Skin epidermis (tissue), 12 donors: ENCODE measurements at regions not wholly inside any gene's neighbourhood (a gene's known extent, or its start where the extent isn't known, plus 50 kb on each side); places are given as distances from the start of the nearest gene placed in this dataset.

Source experiments
- H3K27ac ChIP-seq, 21 experiments: fragments of 200-600 bp; sonication (generic) in 11 of 21; one replicate each; pipeline ENCODE4 v1.5.0; 2020; ENCODE audit warnings: mild to moderate bottlenecking in 3 of 21, inconsistent platforms in 2 of 21, moderate library complexity in 2 of 21
- H3K4me3 ChIP-seq, 7 experiments: fragments of 200-600 bp; sonication (generic) in 2 of 7; one replicate each; pipeline ENCODE4 v1.5.0; 2020; ENCODE audit warnings: inconsistent platforms in 2 of 7, mild to moderate bottlenecking in 2 of 7, moderate library complexity in 1 of 7

DNA sequence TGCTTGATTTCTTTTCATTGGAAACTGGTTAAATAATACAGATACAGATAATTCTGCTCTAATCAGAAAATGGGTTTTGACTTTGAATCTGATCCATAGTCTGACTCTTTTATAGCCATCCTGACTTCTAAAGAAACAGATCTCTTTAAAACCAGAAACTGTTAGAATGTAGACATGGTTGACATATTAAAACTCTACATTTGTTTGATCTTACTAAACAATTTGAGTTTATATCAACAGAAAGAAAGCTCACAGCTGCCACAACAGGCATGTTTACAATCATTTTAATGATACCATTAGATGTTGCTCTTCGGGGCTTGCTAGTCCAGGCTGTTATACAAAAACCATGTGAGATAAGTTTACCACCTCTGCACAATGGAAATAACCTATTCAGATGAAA, 193.0 kb upstream of the SEMA3A start:
- H3K4me3 ChIP-seq, result no peak overlapping the region
- H3K27ac ChIP-seq, result no peak overlapping the region

DNA sequence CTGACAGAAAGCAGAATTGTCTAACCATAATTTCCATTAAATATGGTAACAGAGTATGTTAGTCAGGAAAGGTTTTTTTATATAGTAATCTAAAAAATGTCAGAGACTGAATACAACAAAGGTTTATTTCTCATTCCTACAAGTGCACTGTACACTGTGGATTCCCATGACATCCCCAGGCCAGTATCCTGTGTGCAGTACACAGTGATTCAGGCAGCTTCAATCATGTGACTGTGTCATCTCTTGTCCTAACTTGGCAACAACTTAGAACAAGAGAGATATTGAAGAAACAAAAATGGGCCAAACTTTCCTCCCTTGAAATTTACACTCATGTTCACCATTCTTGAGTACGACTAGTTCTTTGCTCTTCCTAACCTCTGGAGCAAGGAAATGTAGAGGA, 189.8 kb upstream of the SEMA3A start:
- no peak overlapping the region for H3K27ac ChIP-seq
- no peak overlapping the region for H3K4me3 ChIP-seq

GRCh38 chr7:84379446-84379845, 184.9 kb upstream of the SEMA3A start:
- no peak overlapping the region for H3K4me3 ChIP-seq

DNA sequence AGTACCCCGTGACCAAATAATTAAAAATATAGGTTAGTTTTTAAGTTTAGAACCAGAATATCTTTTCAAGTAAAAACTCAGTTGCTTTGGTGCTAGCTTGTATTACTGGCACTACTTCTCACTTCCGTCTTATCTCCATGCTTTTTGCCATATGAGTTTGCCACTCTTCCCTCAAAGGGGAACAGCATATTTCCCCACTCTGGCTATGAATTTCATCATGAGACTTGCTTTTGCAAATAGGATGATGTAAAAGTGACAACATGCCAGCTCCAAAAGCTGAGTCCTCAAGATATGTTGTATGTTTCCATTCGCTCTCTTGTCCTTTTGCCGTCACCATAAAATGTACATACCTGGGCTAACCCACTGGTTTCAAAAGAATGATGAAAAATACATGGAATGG, 178.1 kb upstream of the SEMA3A start:
- Histone ChIP-seq H3K4me3 (no peak overlapping the region), H3K27ac (no peak overlapping the region)

More at GRCh38 chr7:84379446-84379845, 184.9 kb upstream of the SEMA3A start:
- H3K27ac ChIP-seq, result no peak overlapping the region

DNA sequence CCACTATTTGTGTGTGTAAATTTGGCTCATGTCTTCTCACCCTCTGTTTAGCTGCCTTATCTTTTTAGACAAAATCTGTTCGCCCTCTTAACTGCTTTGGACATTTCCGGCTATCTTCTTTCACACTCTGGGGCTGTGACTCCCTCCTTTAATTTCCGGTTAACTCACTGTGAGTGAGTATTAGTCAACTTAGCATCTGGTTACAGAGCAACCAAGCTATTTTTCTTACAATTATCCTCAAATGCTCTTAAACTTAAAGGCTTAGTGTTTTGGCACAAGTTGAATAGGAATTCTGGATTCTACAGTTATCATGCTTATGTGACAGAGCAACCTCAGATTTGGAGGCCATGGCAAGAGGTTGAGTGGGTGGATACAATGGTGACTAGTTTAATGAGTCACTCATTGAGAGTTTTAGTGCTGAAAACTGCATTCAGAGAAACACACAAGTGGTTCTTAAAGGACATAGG, 177.6 kb upstream of the SEMA3A start:
- H3K27ac ChIP-seq, result no peak overlapping the region
- no peak overlapping the region for H3K4me3 ChIP-seq

- H3K27ac ChIP-seq, result no peak overlapping the region
Observed at GRCh38 chr7:84370114-84370513, 175.5 kb upstream of the SEMA3A start.

DNA sequence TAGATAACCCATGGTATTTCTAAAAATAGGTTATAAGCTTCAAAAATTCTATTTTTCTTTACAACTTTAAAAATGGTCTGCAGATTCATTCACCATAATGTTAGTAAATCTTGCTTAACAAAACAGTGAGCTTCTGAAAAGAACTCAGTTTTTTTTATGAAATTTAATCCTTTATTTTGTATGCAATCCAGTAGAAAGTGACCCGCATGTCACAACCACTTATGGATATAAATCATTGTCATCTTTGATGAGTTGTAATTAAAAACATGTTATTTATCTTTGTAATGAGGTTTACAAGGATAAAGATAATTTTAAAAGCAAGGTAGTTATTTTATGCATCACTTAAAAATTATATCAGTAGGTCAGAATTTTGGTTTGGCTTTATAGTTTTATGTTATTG, 173.5 kb upstream of the SEMA3A start:
- Histone ChIP-seq H3K4me3 (no peak overlapping the region), H3K27ac (no peak overlapping the region)

More at GRCh38 chr7:84370114-84370513, 175.5 kb upstream of the SEMA3A start:
- no peak overlapping the region for H3K4me3 ChIP-seq

DNA sequence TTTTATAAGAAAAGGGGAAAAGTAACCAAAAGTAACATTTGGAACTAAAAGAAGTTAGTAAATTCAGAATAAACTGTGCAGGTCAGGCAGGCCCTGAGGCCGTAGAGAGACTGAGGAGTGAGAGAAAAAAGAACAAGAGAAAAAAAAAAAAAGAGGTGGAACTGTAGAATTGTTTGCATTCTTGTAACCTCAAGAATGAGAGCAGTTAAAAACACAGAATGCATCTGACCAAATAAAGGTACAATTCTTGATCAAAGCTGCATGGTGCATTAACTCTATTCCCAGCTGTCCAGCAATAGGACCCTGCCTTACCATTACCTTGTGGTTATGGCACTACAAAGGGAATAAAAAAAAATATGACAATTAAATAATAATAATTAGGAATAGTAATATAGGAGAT, 170.1 kb upstream of the SEMA3A start:
- H3K27ac ChIP-seq, result no peak overlapping the region
- no peak overlapping the region for H3K4me3 ChIP-seq

DNA sequence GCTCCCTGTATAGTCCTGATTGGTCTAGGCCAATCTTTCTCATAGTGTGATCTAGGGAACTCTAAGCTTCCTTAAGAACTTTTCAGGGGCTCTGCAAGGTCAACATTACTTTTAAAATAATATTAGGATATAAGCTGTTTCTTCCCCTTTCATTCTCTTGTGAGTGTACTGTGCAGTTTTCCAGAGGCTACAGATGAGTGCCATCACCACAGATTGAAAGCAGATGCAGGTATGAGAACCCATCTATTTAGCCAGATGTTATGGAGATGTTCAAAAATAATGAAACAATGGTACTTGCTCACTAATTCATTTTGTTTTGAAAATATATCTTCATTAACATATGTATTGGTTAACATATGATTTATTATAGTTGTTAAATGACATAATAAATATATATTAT, 169.2 kb upstream of the SEMA3A start:
- Histone ChIP-seq H3K4me3 (no peak overlapping the region), H3K27ac (no peak overlapping the region)

- Histone ChIP-seq H3K4me3 (no peak overlapping the region), H3K27ac (no peak overlapping the region)
Observed at GRCh38 chr7:84362828-84363227, 168.2 kb upstream of the SEMA3A start.

DNA sequence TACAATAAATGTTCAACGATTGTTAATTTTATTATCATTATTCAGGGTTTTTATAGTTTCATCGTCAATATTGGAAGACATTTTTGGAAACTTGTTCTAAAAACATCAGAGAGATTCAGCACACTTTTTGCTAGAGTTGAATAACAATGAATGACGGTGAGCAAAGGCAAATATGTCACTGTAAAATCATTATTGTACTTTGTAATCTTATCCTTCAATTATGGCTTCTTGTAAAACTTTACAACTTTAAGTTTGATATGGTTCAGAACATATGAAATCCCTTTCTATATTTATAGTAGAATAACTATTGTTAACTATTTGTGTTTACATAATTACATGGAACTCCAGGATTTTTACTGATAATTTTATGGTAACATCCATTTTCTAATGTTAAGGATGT, 167.8 kb upstream of the SEMA3A start:
- no peak overlapping the region for H3K27ac ChIP-seq
- no peak overlapping the region for H3K4me3 ChIP-seq

DNA sequence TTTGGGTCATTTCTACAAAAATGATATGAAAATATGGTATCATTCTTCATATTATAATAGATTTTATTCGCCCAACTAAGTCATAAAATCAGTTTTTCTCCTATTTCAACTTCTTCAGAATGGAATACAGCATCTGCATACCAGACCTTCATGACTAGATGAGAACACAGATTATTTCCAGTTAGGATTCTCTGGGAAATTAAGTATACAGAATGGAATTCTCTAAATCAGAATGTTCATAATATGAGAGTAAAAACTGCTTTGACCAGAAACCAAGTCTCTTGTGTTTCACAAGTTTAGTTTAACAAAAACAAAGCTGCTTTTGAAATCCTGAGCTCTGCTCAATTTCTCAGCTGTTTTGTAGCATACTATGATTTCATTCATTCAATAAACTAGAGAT, 160.3 kb upstream of the SEMA3A start:
- H3K4me3 ChIP-seq, result no peak overlapping the region
- H3K27ac ChIP-seq, result no peak overlapping the region

DNA sequence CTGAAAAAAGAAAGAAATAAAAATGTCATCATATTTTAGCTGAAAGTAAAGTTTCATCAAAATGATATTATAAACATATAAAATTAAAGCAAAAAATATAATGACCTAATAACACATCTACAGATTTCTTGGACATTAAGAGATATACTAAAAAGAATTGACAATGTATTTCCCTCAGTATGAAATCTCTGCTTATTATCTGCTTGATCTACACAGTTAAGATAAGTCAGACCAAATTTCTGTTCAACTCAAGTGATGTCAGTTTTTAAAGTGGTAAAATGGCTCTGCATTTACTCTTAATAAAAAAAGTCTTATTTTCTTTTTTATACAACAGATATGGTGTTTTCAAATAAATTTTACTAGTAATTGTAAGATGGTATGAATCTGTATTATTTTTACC, 159.4 kb upstream of the SEMA3A start:
- no peak overlapping the region for H3K27ac ChIP-seq

DNA sequence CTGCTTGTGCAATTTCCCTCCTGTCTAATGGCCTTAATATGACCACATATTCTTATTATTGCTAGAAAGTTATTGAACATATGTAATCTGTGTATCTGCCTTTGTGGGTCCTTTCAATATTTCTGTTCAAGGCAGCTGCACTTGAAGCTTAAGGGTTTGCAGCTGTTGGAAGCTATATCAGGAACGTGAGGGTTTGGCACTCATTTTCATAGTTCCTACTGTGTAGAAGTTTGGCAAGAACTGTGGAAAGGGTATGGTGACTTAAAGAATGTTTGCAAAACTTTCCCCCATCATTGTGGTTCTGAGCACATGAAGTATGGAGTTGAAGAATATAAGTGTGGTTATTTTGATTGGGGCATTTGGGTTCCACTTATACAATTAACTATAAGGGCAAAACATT, 144.7 kb upstream of the SEMA3A start:
- H3K4me3 ChIP-seq, result no peak overlapping the region

More for the DNA sequence above, 159.4 kb upstream of the SEMA3A start:
- no peak overlapping the region for H3K4me3 ChIP-seq

DNA sequence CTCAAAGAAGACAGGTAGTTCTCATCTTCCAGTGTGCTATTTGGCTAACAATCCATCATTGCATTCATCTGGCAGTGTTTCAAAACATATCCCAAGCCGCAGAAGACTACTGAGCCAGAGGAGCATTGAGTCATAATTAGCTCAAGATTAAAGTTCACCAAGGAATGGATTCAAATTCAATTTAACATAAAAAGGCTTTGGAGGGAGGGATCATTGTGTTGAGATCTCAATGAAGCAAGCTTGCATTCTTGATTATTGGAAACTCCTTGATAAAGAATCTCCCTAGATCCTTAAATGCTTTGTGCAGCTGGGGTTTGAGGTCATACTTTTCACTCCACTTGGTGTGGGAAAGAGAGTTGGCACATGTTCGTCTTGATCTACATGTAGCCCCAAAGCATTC, 142.8 kb upstream of the SEMA3A start:
- Histone ChIP-seq H3K27ac (no peak overlapping the region), H3K4me3 (no peak overlapping the region)

More for the DNA sequence above, 144.7 kb upstream of the SEMA3A start:
- H3K27ac ChIP-seq, result no peak overlapping the region

DNA sequence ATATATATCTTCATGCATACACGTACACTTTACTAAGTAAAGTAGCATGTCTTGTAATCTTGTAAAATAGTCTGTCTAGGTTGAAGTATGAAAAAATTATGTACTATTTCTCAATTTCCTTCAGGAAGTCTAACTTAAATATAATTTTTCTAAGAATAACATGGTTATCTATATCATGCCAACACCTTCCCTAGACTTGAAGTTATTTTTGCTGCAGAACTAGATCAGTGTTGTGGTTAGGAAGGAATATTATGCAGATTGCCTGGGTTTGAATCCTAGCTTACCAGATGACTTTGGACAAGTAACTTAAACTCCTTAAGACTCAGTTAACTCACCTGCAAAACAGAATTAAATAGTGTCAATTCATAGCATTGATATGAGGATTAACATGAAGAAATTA, 142.2 kb upstream of the SEMA3A start:
- Histone ChIP-seq H3K27ac (no peak overlapping the region), H3K4me3 (no peak overlapping the region)

- no peak overlapping the region for H3K27ac ChIP-seq
- H3K4me3 ChIP-seq, result no peak overlapping the region
Observed at GRCh38 chr7:84336303-84336702, 141.7 kb upstream of the SEMA3A start.

DNA sequence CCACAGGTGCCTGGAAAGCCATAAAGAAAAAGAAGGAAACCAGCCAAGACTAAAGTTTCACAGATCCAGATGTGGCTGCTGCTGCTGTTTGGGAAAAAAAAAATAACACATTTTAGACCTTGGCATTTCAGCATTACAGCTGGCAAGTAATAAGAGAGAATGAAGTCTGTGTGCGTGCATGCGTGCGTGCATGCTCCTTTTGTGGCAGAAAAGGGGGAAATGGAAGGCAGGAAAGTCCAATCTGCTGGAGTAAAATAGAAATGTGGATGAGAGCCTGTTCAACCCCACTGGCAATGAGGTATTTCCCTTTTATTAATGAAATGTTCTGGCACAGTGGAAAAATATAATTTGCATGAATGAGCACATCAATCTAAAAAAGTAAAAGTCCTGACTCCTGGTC, 137.0 kb upstream of the SEMA3A start:
- Histone ChIP-seq H3K27ac (no peak overlapping the region), H3K4me3 (no peak overlapping the region)

DNA sequence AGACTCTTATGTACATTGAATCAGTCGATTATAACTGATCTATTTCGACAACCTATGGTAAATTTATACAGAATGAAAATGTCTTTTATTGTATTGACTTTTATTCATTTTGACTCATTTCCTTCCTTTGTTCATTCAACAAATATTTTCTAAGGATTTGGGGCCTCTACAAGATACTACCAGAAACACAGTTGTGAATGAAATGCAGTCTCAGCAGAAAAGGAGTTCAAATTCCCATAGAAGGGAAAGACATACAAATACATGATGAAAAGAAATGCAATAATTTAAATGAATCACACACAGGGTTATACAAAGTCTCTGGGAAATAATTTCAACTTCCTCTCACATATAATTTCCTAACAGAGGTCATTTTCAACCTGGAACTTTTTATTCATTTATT, 134.0 kb upstream of the SEMA3A start:
- H3K27ac ChIP-seq, result no peak overlapping the region
- H3K4me3 ChIP-seq, result no peak overlapping the region

GRCh38 chr7:84324136-84324630, 129.6 kb upstream of the SEMA3A start:
- no peak overlapping the region for H3K4me3 ChIP-seq

DNA sequence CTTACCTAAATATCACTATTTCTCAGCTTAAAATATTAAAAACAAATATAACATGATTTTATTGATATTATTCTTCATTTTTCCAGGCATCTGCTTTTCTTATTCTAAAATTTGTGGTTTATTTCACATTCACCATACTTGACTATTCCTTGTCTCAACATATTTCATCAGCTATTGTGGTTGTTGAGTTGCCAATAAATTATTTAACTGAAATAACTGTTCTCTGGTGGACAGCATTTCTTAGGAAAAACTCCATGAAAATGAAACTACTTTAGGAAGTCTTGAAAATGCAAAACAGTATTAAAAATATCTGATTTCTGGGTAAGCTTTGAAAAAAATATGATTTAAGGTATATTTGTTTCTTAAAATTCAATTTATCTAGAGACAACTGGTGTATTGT, 122.9 kb upstream of the SEMA3A start:
- Histone ChIP-seq H3K27ac (no peak overlapping the region), H3K4me3 (no peak overlapping the region)

More at GRCh38 chr7:84324136-84324630, 129.6 kb upstream of the SEMA3A start:
- no peak overlapping the region for H3K27ac ChIP-seq

- H3K27ac ChIP-seq, result no peak overlapping the region
- no peak overlapping the region for H3K4me3 ChIP-seq
Observed at GRCh38 chr7:84314263-84314662, 119.7 kb upstream of the SEMA3A start.
